ENCODE measurements at regions not wholly inside any gene's neighbourhood (a gene's known extent, or its start where the extent isn't known, plus 50 kb on each side); places are given as distances from the start of the nearest gene placed in this dataset.

- no peaks in the 10 kb centered on the region for H3K36me3 ChIP-seq (ENCODE audit: insufficient read depth, low read length)
- H3K4me2 ChIP-seq (ENCODE audit: low read length): no peak overlapping the region
- Mint-ChIP-seq H3K9me3 (ENCODE audit: unreplicated experiment) (no peaks in the 10 kb centered on the region), H3K27ac (ENCODE audit: unreplicated experiment) (no peak overlapping the region), H3K4me1 (ENCODE audit: low read depth, unreplicated experiment) (no peaks in the 10 kb centered on the region), H3K36me3 (ENCODE audit: low read depth, unreplicated experiment) (no peaks in the 10 kb centered on the region), H3K27me3 (ENCODE audit: low read depth, unreplicated experiment) (no peaks in the 10 kb centered on the region), H3K4me3 (ENCODE audit: unreplicated experiment) (no peak overlapping the region)
- no peaks in the 10 kb centered on the region for H3K9me3 ChIP-seq (ENCODE audit: insufficient read depth, low read depth, low read length)
- DNase-seq (ENCODE audit: low read depth) (no peak), FAIRE-seq (no peak)
- TF ChIP-seq CTCF (IDR thresholded peaks at IDR 0.05; ENCODE audit: insufficient read depth, low read depth, low read length) (no peak), EZH2 (IDR thresholded peaks at IDR 0.05; ENCODE audit: insufficient read depth, low read length) (no peak)
- no peaks in the 10 kb centered on the region for H4K20me1 ChIP-seq (ENCODE audit: insufficient read depth, low read length)
- H3K4me3 ChIP-seq (ENCODE audit: insufficient read depth, low read depth, low read length): no peak overlapping the region
- H3K27me3 ChIP-seq (ENCODE audit: insufficient read depth, low read length): no peaks in the 10 kb centered on the region
- H3K4me1 ChIP-seq (ENCODE audit: insufficient read depth, low read length): no peaks in the 10 kb centered on the region
- H2AFZ ChIP-seq (ENCODE audit: low read depth, low read length): no peak overlapping the region
- H3K27ac ChIP-seq (ENCODE audit: low read depth, low read length): no peak overlapping the region
- no peak overlapping the region for H3K9ac ChIP-seq (ENCODE audit: low read length)
- H3K79me2 ChIP-seq (ENCODE audit: insufficient read depth, low read length): no peaks in the 10 kb centered on the region
These were observed 200.3 kb upstream of the GALNTL6 start for GRCh38 chr4:171612907-171613306.

- Mint-ChIP-seq H3K9me3 (ENCODE audit: unreplicated experiment) (no peaks in the 10 kb centered on the region), H3K4me3 (ENCODE audit: unreplicated experiment) (no peak overlapping the region)
- no peaks in the 10 kb centered on the region for H4K20me1 ChIP-seq (ENCODE audit: insufficient read depth, low read length)
These were observed 210.4 kb upstream of the GALNTL6 start for GRCh38 chr4:171602638-171603355.

More at GRCh38 chr4:171602638-171603355, 210.4 kb upstream of the GALNTL6 start:
- no peak overlapping the region for H3K27ac Mint-ChIP-seq (ENCODE audit: unreplicated experiment)
- Histone ChIP-seq H3K4me3 (ENCODE audit: insufficient read depth, low read depth, low read length) (no peak overlapping the region), H3K36me3 (ENCODE audit: insufficient read depth, low read length) (no peaks in the 10 kb centered on the region), H3K9ac (ENCODE audit: low read length) (no peak overlapping the region), H3K27me3 (ENCODE audit: insufficient read depth, low read length) (no peaks in the 10 kb centered on the region), H3K4me1 (ENCODE audit: insufficient read depth, low read length) (no peaks in the 10 kb centered on the region), H2AFZ (ENCODE audit: low read depth, low read length) (no peak overlapping the region), H3K27ac (ENCODE audit: low read depth, low read length) (no peak overlapping the region), H3K79me2 (ENCODE audit: insufficient read depth, low read length) (no peaks in the 10 kb centered on the region), H3K9me3 (ENCODE audit: insufficient read depth, low read depth, low read length) (no peaks in the 10 kb centered on the region), H3K4me2 (ENCODE audit: low read length) (no peak overlapping the region)
- no peak for FAIRE-seq
- H3K4me1 Mint-ChIP-seq (ENCODE audit: low read depth, unreplicated experiment): no peaks in the 10 kb centered on the region
- H3K36me3 Mint-ChIP-seq (ENCODE audit: low read depth, unreplicated experiment): no peaks in the 10 kb centered on the region
- no peaks in the 10 kb centered on the region for H3K27me3 Mint-ChIP-seq (ENCODE audit: low read depth, unreplicated experiment)
- no peak for DNase-seq (ENCODE audit: low read depth)
- TF ChIP-seq EZH2 (IDR thresholded peaks at IDR 0.05; ENCODE audit: insufficient read depth, low read length): no peak
- TF ChIP-seq CTCF (IDR thresholded peaks at IDR 0.05; ENCODE audit: insufficient read depth, low read depth, low read length): no peak

Data from astrocyte (in vitro differentiated cells and primary cell).